ENCODE measurements at regions not wholly inside any gene's neighbourhood (a gene's known extent, or its start where the extent isn't known, plus 50 kb on each side); places are given as distances from the start of the nearest gene placed in this dataset.
A peak's percentile ranks its signal among the peaks of the same experiment; 100 is the strongest.

DNA sequence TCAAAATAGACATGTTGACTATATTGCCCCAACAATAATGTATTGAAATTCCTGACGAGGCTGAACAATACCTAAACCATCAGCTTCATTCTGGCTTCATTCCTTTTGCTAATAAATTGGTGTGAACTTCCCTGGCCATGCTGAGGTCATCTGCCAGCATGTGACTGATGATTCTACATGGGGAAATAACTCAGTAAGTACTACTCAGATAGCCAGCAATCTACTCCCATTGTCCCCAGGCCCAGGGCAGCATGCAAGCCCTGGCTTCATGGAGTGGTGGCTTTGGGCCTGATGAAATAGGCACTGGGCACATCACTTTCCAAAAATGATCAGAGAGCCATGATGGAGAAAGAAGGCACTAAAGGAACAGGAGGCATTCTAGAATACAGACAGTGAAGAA, 468.5 kb upstream of the PIK3C3 start:
- Histone ChIP-seq H3K4me1 (ENCODE audit: control insufficient read depth, insufficient read depth, low read length) (no peaks in the 10 kb centered on the region), H3K36me3 (ENCODE audit: control insufficient read depth, insufficient read depth, low read length) (no peaks in the 10 kb centered on the region), H3K4me3 (ENCODE audit: low read depth, low read length) (no peak overlapping the region), H3K27ac (ENCODE audit: low read depth, low read length) (no peak overlapping the region), H3K9me3 (ENCODE audit: control insufficient read depth, insufficient read depth, low read length) (no peaks in the 10 kb centered on the region), H3K27me3 (ENCODE audit: control insufficient read depth, insufficient read depth, low read length) (no peaks in the 10 kb centered on the region)
- DNase-seq (ENCODE audit: low read depth in 4 of 6, low spot score in 6 of 6): no peak
- WGBS (ENCODE audit: insufficient coverage): 17% methylated on average over 1 of the region's 1 CpG

DNA sequence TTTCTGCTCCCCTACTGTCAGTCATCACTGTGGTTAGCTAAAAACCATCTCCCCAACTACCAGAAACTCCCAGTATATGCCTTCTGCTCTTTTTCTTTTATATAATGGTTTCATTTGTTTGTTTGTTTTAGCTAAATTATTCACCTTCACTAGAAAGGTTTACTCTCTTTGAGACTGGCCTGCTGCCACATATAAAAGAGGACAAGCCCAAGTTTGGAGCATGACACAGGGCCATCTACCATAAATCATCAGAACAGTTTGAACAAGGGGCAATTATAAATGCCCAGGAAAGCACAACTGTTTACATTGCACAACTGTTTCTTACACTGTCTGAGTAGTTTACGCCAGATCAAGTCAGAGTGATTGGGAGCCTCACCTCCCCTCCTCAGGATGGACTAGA, 471.0 kb upstream of the PIK3C3 start:
- H3K36me3 ChIP-seq (ENCODE audit: control insufficient read depth, insufficient read depth, low read length): no peaks in the 10 kb centered on the region
- no peaks in the 10 kb centered on the region for H3K9me3 ChIP-seq (ENCODE audit: control insufficient read depth, insufficient read depth, low read length)
- no peak for DNase-seq (ENCODE audit: low read depth in 4 of 6, low spot score in 6 of 6)
- H3K4me3 ChIP-seq (ENCODE audit: low read depth, low read length): no peak overlapping the region
- H3K27me3 ChIP-seq (ENCODE audit: control insufficient read depth, insufficient read depth, low read length): no peaks in the 10 kb centered on the region
- WGBS (ENCODE audit: insufficient coverage): 80% methylated on average over 1 of the region's 1 CpG
- H3K4me1 ChIP-seq (ENCODE audit: control insufficient read depth, insufficient read depth, low read length): no peaks in the 10 kb centered on the region
- H3K27ac ChIP-seq (ENCODE audit: low read depth, low read length): no peak overlapping the region

DNA sequence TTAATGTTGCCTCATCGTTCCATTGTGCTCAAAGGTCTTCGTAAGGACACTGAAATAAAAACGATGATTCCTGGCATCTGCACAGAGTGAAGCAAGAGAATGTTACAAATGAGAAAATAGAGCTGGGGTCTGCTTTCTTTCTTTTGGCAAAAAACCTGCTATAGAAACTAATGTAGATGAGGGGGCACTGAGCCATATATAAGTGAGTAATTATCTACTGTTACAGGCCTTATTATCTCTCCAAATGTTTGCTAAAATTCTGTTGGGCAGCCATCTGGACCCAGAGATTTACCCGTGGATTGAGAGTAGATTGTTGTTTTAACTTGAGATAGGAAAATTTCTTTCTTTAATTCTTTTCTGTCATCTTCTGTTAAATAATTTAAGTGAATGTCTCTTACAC, 472.5 kb upstream of the PIK3C3 start:
- WGBS (ENCODE audit: insufficient coverage): 100% methylated on average over 1 of the region's 4 CpGs
- no peaks in the 10 kb centered on the region for H3K27me3 ChIP-seq (ENCODE audit: control insufficient read depth, insufficient read depth, low read length)
- no peaks in the 10 kb centered on the region for H3K9me3 ChIP-seq (ENCODE audit: control insufficient read depth, insufficient read depth, low read length)
- DNase-seq (ENCODE audit: low read depth in 4 of 6, low spot score in 6 of 6): peak in 2 of 6 donors; percentile 37 to 62
- H3K4me3 ChIP-seq (ENCODE audit: low read depth, low read length): no peak overlapping the region
- no peaks in the 10 kb centered on the region for H3K36me3 ChIP-seq (ENCODE audit: control insufficient read depth, insufficient read depth, low read length)
- H3K27ac ChIP-seq (ENCODE audit: low read depth, low read length): no peak overlapping the region
- H3K4me1 ChIP-seq (ENCODE audit: control insufficient read depth, insufficient read depth, low read length): no peaks in the 10 kb centered on the region

DNA sequence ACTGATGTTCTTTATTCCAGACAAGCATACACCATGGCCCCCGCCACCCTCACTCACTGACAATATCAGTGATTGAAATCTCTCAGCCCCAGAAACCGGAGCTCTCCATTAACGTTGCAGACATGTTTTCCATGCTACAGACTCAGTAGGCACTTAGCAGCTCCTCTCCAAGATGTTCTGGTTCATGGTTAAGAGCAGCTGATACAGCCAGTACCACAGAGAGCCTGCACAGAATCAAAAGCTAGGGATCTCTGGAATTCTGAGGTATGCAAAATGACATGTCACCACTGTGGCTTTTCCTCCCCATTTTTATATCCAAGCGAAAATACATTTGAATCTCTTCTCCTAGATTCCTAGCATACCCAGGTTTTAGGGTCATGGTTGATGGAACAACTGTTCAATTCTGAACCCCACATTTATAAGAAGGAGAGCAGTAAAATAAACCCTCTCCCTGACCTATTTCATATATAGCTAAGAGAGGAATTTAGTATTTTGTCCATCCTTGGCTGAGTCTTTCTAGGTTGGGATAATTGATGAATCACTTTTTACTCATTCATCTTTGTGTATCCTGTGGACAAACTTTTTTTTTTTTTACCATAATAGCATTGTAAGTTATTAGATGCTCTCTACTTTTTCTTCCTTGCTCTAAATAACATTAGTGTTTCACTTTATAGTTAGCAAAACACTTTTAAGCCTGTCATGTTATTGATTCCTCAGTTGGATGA, 488.4 kb upstream of the PIK3C3 start:
- Histone ChIP-seq H3K27me3 (ENCODE audit: control insufficient read depth, insufficient read depth, low read length) (no peaks in the 10 kb centered on the region), H3K27ac (ENCODE audit: low read depth, low read length) (no peak overlapping the region), H3K9me3 (ENCODE audit: control insufficient read depth, insufficient read depth, low read length) (no peaks in the 10 kb centered on the region), H3K4me3 (ENCODE audit: low read depth, low read length) (no peak overlapping the region), H3K4me1 (ENCODE audit: control insufficient read depth, insufficient read depth, low read length) (no peaks in the 10 kb centered on the region), H3K36me3 (ENCODE audit: control insufficient read depth, insufficient read depth, low read length) (no peaks in the 10 kb centered on the region)
- no peak for DNase-seq (ENCODE audit: low read depth in 4 of 6, low spot score in 6 of 6)
- 80% methylated on average over 3 of the region's 4 CpGs for WGBS (ENCODE audit: insufficient coverage)

DNA sequence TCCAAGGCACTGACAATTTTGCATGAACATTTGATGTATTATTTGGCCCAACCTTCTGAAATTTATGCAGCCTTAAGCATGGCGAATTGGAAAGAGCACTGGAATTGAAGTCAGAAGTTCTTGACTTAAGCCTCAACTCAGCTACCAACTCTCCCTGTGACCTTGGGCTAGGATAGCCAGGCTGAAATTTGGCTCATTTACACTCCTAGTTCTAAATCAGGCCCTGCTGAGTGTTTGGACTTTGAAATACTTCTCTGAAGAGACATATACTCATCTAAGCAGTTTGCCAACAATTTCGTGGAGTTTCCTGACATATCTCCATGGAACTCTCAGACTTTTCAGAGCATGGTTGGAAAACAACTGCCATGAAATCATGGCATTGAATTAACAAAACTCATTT, 489.6 kb upstream of the PIK3C3 start:
- H3K27me3 ChIP-seq (ENCODE audit: control insufficient read depth, insufficient read depth, low read length): no peaks in the 10 kb centered on the region
- H3K36me3 ChIP-seq (ENCODE audit: control insufficient read depth, insufficient read depth, low read length): no peaks in the 10 kb centered on the region
- no peaks in the 10 kb centered on the region for H3K4me1 ChIP-seq (ENCODE audit: control insufficient read depth, insufficient read depth, low read length)
- H3K9me3 ChIP-seq (ENCODE audit: control insufficient read depth, insufficient read depth, low read length): no peaks in the 10 kb centered on the region
- H3K27ac ChIP-seq (ENCODE audit: low read depth, low read length): no peak overlapping the region
- DNase-seq (ENCODE audit: low read depth in 4 of 6, low spot score in 6 of 6): no peak
- 69% methylated on average over 2 of the region's 2 CpGs for WGBS (ENCODE audit: insufficient coverage)
- no peak overlapping the region for H3K4me3 ChIP-seq (ENCODE audit: low read depth, low read length)

DNA sequence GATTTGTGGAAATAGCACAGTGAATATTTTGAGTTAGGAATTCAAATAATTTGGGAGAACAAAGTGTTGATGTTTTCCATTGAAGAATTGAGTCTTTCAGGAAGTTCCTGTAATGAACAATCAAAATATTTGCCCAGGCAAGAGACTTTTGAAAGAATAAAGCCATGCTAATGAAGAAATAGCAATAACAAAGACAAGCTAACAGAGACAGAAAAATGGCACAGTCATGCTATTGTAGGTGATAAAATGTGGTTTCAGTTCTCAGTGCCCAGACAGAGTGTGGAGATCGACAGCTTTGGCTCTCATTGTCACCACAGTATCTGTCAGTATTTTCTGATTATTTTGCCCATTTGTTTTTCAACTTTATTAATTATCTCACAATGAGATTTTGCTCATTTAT, 490.8 kb upstream of the PIK3C3 start:
- Histone ChIP-seq H3K9me3 (ENCODE audit: control insufficient read depth, insufficient read depth, low read length) (no peaks in the 10 kb centered on the region), H3K27ac (ENCODE audit: low read depth, low read length) (no peak overlapping the region), H3K4me3 (ENCODE audit: low read depth, low read length) (no peak overlapping the region), H3K4me1 (ENCODE audit: control insufficient read depth, insufficient read depth, low read length) (no peaks in the 10 kb centered on the region), H3K27me3 (ENCODE audit: control insufficient read depth, insufficient read depth, low read length) (no peaks in the 10 kb centered on the region), H3K36me3 (ENCODE audit: control insufficient read depth, insufficient read depth, low read length) (no peaks in the 10 kb centered on the region)
- WGBS (ENCODE audit: insufficient coverage): no CpG with 5 or more reads among the region's 1 CpG
- DNase-seq (ENCODE audit: low read depth in 4 of 6, low spot score in 6 of 6): no peak

DNA sequence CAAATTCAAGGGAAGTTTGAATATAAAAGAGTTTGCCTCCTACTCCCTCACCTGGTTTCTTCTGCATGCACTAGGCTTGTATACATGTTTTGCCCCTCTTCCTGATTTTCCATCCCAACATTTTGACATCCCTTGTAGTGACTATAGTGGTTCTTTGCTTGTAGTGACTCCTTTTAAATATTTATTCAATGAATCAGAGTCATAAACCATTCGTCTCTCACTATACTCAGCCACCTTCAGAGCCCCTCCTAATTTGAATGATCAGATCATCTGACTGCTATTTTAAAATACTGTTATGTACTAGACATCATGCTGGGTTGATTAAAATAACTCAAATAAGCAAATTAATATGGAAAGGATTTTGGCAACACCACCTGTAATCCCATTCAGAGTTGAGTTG, 492.1 kb upstream of the PIK3C3 start:
- DNase-seq (ENCODE audit: low read depth in 4 of 6, low spot score in 6 of 6): no peak
- H3K27me3 ChIP-seq (ENCODE audit: control insufficient read depth, insufficient read depth, low read length): no peaks in the 10 kb centered on the region
- no CpG with 5 or more reads among the region's 1 CpG for WGBS (ENCODE audit: insufficient coverage)
- H3K4me1 ChIP-seq (ENCODE audit: control insufficient read depth, insufficient read depth, low read length): no peaks in the 10 kb centered on the region
- no peaks in the 10 kb centered on the region for H3K9me3 ChIP-seq (ENCODE audit: control insufficient read depth, insufficient read depth, low read length)
- no peak overlapping the region for H3K27ac ChIP-seq (ENCODE audit: low read depth, low read length)
- H3K4me3 ChIP-seq (ENCODE audit: low read depth, low read length): no peak overlapping the region
- no peaks in the 10 kb centered on the region for H3K36me3 ChIP-seq (ENCODE audit: control insufficient read depth, insufficient read depth, low read length)

DNA sequence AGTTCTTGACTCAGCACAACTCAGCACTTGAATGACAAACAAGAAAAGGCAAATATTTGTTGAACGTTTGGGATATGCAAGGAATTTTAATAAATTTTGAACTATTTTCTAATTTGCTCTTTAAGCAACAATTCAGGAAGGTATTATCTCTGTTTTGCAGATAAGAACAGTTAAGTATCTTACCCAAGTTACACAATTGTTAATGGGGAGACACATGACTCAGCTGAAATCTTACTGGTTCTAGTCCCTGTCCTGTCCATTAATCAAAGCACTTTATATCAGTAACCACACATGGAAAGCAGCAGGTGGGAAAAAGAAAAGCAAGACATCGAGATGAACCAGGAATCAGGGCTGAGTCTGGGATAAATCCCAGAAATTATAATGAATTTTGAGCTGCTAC, 493.9 kb upstream of the PIK3C3 start:
- WGBS (ENCODE audit: insufficient coverage): 60% methylated on average over 1 of the region's 2 CpGs
- Histone ChIP-seq H3K36me3 (ENCODE audit: control insufficient read depth, insufficient read depth, low read length) (no peaks in the 10 kb centered on the region), H3K4me1 (ENCODE audit: control insufficient read depth, insufficient read depth, low read length) (peaks cover 2% of the 10 kb centered on the region), H3K4me3 (ENCODE audit: low read depth, low read length) (no peak overlapping the region), H3K9me3 (ENCODE audit: control insufficient read depth, insufficient read depth, low read length) (no peaks in the 10 kb centered on the region), H3K27me3 (ENCODE audit: control insufficient read depth, insufficient read depth, low read length) (no peaks in the 10 kb centered on the region), H3K27ac (ENCODE audit: low read depth, low read length) (no peak overlapping the region)
- no peak for DNase-seq (ENCODE audit: low read depth in 4 of 6, low spot score in 6 of 6)

DNA sequence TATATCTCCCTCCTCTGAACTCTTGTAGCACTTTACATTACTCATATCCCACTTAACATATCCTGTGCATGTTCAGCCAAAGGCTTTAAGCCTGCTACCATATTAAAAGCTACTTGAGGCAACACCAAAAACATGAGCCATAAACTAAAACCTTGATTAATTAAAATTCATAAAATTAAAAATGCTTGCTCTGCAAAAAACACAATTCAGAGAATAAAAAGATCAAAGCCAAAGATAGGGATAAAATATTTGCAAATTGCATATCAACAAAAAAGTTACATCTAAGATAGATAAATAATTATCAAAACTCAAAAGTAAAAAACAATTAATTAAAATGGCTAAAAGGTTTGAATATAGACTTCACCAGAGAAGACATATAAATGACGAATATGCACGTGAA, 495.4 kb upstream of the PIK3C3 start:
- WGBS (ENCODE audit: insufficient coverage): no CpG with 5 or more reads among the region's 2 CpGs
- Histone ChIP-seq H3K36me3 (ENCODE audit: control insufficient read depth, insufficient read depth, low read length) (no peaks in the 10 kb centered on the region), H3K27ac (ENCODE audit: low read depth, low read length) (no peak overlapping the region), H3K9me3 (ENCODE audit: control insufficient read depth, insufficient read depth, low read length) (no peaks in the 10 kb centered on the region), H3K4me3 (ENCODE audit: low read depth, low read length) (no peak overlapping the region), H3K27me3 (ENCODE audit: control insufficient read depth, insufficient read depth, low read length) (no peaks in the 10 kb centered on the region), H3K4me1 (ENCODE audit: control insufficient read depth, insufficient read depth, low read length) (peaks cover 2% of the 10 kb centered on the region)
- no peak for DNase-seq (ENCODE audit: low read depth in 4 of 6, low spot score in 6 of 6)

DNA sequence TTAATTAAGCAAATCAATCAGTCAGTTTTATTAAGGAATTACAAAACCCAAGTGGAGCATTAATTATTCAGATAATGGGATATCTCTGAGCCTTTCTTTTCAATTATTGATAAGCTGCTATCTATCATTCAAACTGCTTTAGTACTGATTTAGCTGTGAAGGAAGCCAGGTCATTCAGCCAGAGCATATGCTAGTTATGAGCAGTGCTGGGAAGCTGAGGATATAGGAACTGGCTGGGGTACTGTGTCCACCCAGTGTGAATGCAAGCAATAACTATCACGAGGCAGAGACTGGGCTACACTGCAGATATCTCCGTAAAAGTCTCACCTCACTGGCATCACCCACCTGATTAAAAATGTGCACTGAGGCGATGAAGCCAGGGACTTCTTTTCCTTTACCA, 496.7 kb upstream of the PIK3C3 start:
- no peaks in the 10 kb centered on the region for H3K27me3 ChIP-seq (ENCODE audit: control insufficient read depth, insufficient read depth, low read length)
- no peak overlapping the region for H3K27ac ChIP-seq (ENCODE audit: low read depth, low read length)
- H3K4me1 ChIP-seq (ENCODE audit: control insufficient read depth, insufficient read depth, low read length): peaks cover 2% of the 10 kb centered on the region
- H3K4me3 ChIP-seq (ENCODE audit: low read depth, low read length): no peak overlapping the region
- no peaks in the 10 kb centered on the region for H3K9me3 ChIP-seq (ENCODE audit: control insufficient read depth, insufficient read depth, low read length)
- 40% methylated on average over 1 of the region's 3 CpGs for WGBS (ENCODE audit: insufficient coverage)
- peak in 1 of 6 donors; percentile 79 for DNase-seq (ENCODE audit: low read depth in 4 of 6, low spot score in 6 of 6)
- no peaks in the 10 kb centered on the region for H3K36me3 ChIP-seq (ENCODE audit: control insufficient read depth, insufficient read depth, low read length)
